B cell (primary cell): ENCODE measurements at regions not wholly inside any gene's neighbourhood (a gene's known extent, or its start where the extent isn't known, plus 50 kb on each side); places are given as distances from the start of the nearest gene placed in this dataset.

ENCODE experiments used
- ATAC-seq: fragments of 200-7000 bp; cut with Tn5 transposase; one replicate; pipeline ENCODE4 v1.10.0; 2021; ENCODE audit warnings: low read depth, mild to moderate bottlenecking, moderate number of reproducible peaks, moderate library complexity
- CTCF ChIA-PET: fragments of 350-600 bp; sonication (Branson Sonifier 250); formaldehyde crosslinking; loops from one replicate; lab custom pipeline; 2021; ENCODE audit warnings: antibody characterized with exemption, inconsistent platforms; lab: Charles Lee
- POLR2A ChIA-PET: fragments of 350-600 bp; sonication (Branson Sonifier 250); formaldehyde crosslinking; loops from one replicate; lab custom pipeline; 2021; ENCODE audit warnings: antibody characterized with exemption; lab: Charles Lee
- DNase-seq: peaks from one replicate; pipeline ENCODE4 v3.0.0; 2013
- H2AFZ ChIP-seq: 2 replicates; pipeline ENCODE4 v1.6.1; 2012; ENCODE audit warnings: mild to moderate bottlenecking, low read depth, low read length; ENCODE audit not compliant: insufficient read depth, poor library complexity, severe bottlenecking
- H3K27ac ChIP-seq, 2 donors: 1 replicate in 1 of 2; 2 replicates in 1 of 2; pipeline ENCODE4 v1.5.1; 2012 to 2013; ENCODE audit warnings: low read length in 2 of 2, mild to moderate bottlenecking in 2 of 2, moderate library complexity in 1 of 2
- H3K27me3 ChIP-seq, 4 experiments: fragments of 200-600 bp in 1 of 4; sonication (generic) in 1 of 4; replicated peaks in 1 of 4; 1 replicate in 2 of 4; 2 replicates in 2 of 4; pipeline versions ENCODE4 v1.6.1 to v1.7.0; 2013 to 2016; ENCODE audit warnings: low read length in 3 of 4, mild to moderate bottlenecking in 2 of 4, mixed read lengths in 1 of 4, moderate library complexity in 1 of 4; ENCODE audit not compliant: insufficient read depth in 4 of 4, control insufficient read depth in 3 of 4; ENCODE audit errors: control extremely low read depth in 1 of 4
- H3K36me3 ChIP-seq, 2 experiments: replicated peaks in 1 of 2; 1 replicate in 1 of 2; 2 replicates in 1 of 2; pipeline versions ENCODE4 v1.6.1 to v1.7.1; 2013; ENCODE audit warnings: low read length in 1 of 2; ENCODE audit not compliant: insufficient read depth in 2 of 2, control insufficient read depth in 1 of 2; ENCODE audit errors: control extremely low read depth in 1 of 2, extremely low read depth in 1 of 2
- H3K4me1 ChIP-seq, 2 donors: fragments of 200-600 bp in 1 of 2; sonication (generic) in 1 of 2; 1 replicate in 1 of 2; 2 replicates in 1 of 2; pipeline versions ENCODE4 v1.5.1 to v1.6.1; 2013 to 2017; ENCODE audit warnings: low read length in 2 of 2; ENCODE audit not compliant: control insufficient read depth in 2 of 2, insufficient read depth in 2 of 2
- H3K4me2 ChIP-seq: replicated peaks from 2 replicates; pipeline ENCODE3; 2012; ENCODE audit warnings: mild to moderate bottlenecking, low read depth, low read length; ENCODE audit not compliant: poor library complexity, severe bottlenecking
- H3K4me3 ChIP-seq, 5 experiments: fragments of 200-600 bp in 1 of 5; sonication (generic) in 1 of 5; 1 replicate in 3 of 5; 2 replicates in 2 of 5; pipeline versions ENCODE4 v1.5.1 to v1.7.0; 2011 to 2016; ENCODE audit warnings: low read length in 4 of 5, mild to moderate bottlenecking in 4 of 5, low read depth in 2 of 5, control low read depth in 1 of 5, moderate library complexity in 1 of 5; ENCODE audit not compliant: insufficient read depth in 1 of 5; ENCODE audit errors: control extremely low read depth in 1 of 5, extremely low read depth in 1 of 5
- H3K79me2 ChIP-seq: fragments of 200-600 bp; sonication (generic); one replicate; pipeline ENCODE4 v1.6.0; 2016; ENCODE audit warnings: low read length; ENCODE audit not compliant: control insufficient read depth, insufficient read depth
- H3K9ac ChIP-seq: fragments of 200-600 bp; sonication (generic); 2 replicates; pipeline ENCODE4 v1.6.1; 2017; ENCODE audit warnings: mild to moderate bottlenecking, low read length, moderate library complexity
- H3K9me3 ChIP-seq, 3 donors: one replicate each; pipeline versions ENCODE4 v1.6.1 to v1.7.1; 2013; ENCODE audit warnings: low read length in 2 of 3; ENCODE audit not compliant: control insufficient read depth in 2 of 3, insufficient read depth in 1 of 3; ENCODE audit errors: control extremely low read depth in 1 of 3
- H4K20me1 ChIP-seq: 2 replicates; pipeline ENCODE4 v1.6.0; 2012; ENCODE audit warnings: mild to moderate bottlenecking, low read length; ENCODE audit not compliant: insufficient read depth, control insufficient read depth, poor library complexity, severe bottlenecking
- H3K27ac Mint-ChIP-seq: one replicate; pipeline ENCODE4 v1.8.0; 2021; ENCODE audit warnings: mixed read lengths
- H3K27me3 Mint-ChIP-seq: one replicate; pipeline ENCODE4 v1.8.0; 2021; ENCODE audit warnings: mixed read lengths
- H3K4me1 Mint-ChIP-seq: one replicate; pipeline ENCODE4 v1.8.0; 2021; ENCODE audit warnings: mixed read lengths
- H3K4me3 Mint-ChIP-seq: one replicate; pipeline ENCODE4 v1.8.0; 2021; ENCODE audit warnings: mixed read lengths
- H3K9me3 Mint-ChIP-seq: one replicate; pipeline ENCODE4 v1.8.0; 2022; ENCODE audit warnings: mixed read lengths; ENCODE audit not compliant: insufficient read depth
- CTCF ChIP-seq: fragments of 200-600 bp; IDR thresholded peaks from one replicate; pipeline ENCODE4 v1.8.0; 2022; ENCODE audit warnings: antibody characterized with exemption, mild to moderate bottlenecking
- EZH2 ChIP-seq: IDR thresholded peaks from 2 replicates; pipeline ENCODE4 v1.6.1; 2012; ENCODE audit warnings: borderline replicate concordance, low read depth, mild to moderate bottlenecking, moderate library complexity, low read length; ENCODE audit not compliant: insufficient read depth, poor library complexity, severe bottlenecking
- WGBS: methylation state at CpG from one replicate; pipeline ENCODE4 v1.1.5; 2013; ENCODE audit warnings: missing lambda C conversion rate; ENCODE audit not compliant: insufficient coverage; 5-methylcytosine and 5-hydroxymethylcytosine counted together
- intact Hi-C: fragments of 100-400 bp; cut with micrococcal nuclease; formaldehyde crosslinking; loops from one replicate; pipeline ENCODE4 v1.10.0; 2022

GRCh38 chr5:51802551-51803184, 419.4 kb downstream of the ISL1 start:
- Mint-ChIP-seq H3K27ac (no peak overlapping the region), H3K27me3 (no peaks in the 10 kb centered on the region), H3K4me1 (no peaks in the 10 kb centered on the region), H3K9me3 (no peaks in the 10 kb centered on the region), H3K4me3 (no peak overlapping the region)
- H4K20me1 ChIP-seq: no peaks in the 10 kb centered on the region
- H3K27ac ChIP-seq: no peak overlapping the region
- no CpG with 5 or more reads among the region's 3 CpGs for WGBS
- no peaks in the 10 kb centered on the region for H3K36me3 ChIP-seq
- intact Hi-C loops: no loop called here
- no peaks in the 10 kb centered on the region for H3K79me2 ChIP-seq
- H2AFZ ChIP-seq: no peak overlapping the region
- ChIA-PET CTCF (no interaction called here), POLR2A (no interaction called here)
- H3K27me3 ChIP-seq: no peaks in the 10 kb centered on the region
- no peak overlapping the region for H3K4me3 ChIP-seq
- DNase-seq: no peak
- H3K4me1 ChIP-seq: no peaks in the 10 kb centered on the region
- no peak overlapping the region for H3K4me2 ChIP-seq
- no peaks in the 10 kb centered on the region for H3K9me3 ChIP-seq
- ATAC-seq: no peak
- H3K9ac ChIP-seq: no peak overlapping the region
- TF ChIP-seq EZH2: no peak
- no peak for TF ChIP-seq CTCF

GRCh38 chr5:51806677-51807076, 423.4 kb downstream of the ISL1 start:
- 75% methylated on average over 1 of the region's 2 CpGs for WGBS
- no peak overlapping the region for H3K4me2 ChIP-seq
- H3K79me2 ChIP-seq: no peaks in the 10 kb centered on the region
- no peaks in the 10 kb centered on the region for H3K9me3 Mint-ChIP-seq
- no peaks in the 10 kb centered on the region for H3K27me3 ChIP-seq
- H3K4me1 ChIP-seq: no peaks in the 10 kb centered on the region
- no peak overlapping the region for H3K9ac ChIP-seq
- H3K9me3 ChIP-seq: no peaks in the 10 kb centered on the region
- TF ChIP-seq EZH2 (no peak), CTCF (no peak)
- DNase-seq: no peak
- ChIA-PET POLR2A (no interaction called here), CTCF (no interaction called here)
- no peak overlapping the region for H3K27ac ChIP-seq
- no peaks in the 10 kb centered on the region for H3K36me3 ChIP-seq
- no peaks in the 10 kb centered on the region for H4K20me1 ChIP-seq
- no peak overlapping the region for H3K4me3 Mint-ChIP-seq
- intact Hi-C loops: no loop called here
- no peak overlapping the region for H3K27ac Mint-ChIP-seq
- ATAC-seq: no peak
- no peaks in the 10 kb centered on the region for H3K4me1 Mint-ChIP-seq
- no peak overlapping the region for H3K4me3 ChIP-seq
- no peak overlapping the region for H2AFZ ChIP-seq
- no peaks in the 10 kb centered on the region for H3K27me3 Mint-ChIP-seq
